Trophoblast cell (in vitro differentiated cells and primary cell): ENCODE measurements at regions not wholly inside any gene's neighbourhood (a gene's known extent, or its start where the extent isn't known, plus 50 kb on each side); places are given as distances from the start of the nearest gene placed in this dataset.
A peak's percentile ranks its signal among the peaks of the same experiment; 100 is the strongest.

Experiments
- DNase-seq, 2 donors: peaks; one replicate each; pipeline ENCODE4 v3.0.0-alpha.2; 2016
- H2AFZ ChIP-seq: 2 replicates; pipeline ENCODE4 v1.6.1; 2013; ENCODE audit warnings: low read length, moderate library complexity, mild to moderate bottlenecking; ENCODE audit not compliant: insufficient read depth, poor library complexity
- H2AK5ac ChIP-seq: 2 replicates; pipeline ENCODE4 v1.6.1; 2013; ENCODE audit warnings: mild to moderate bottlenecking, low read length
- H2BK120ac ChIP-seq: 2 replicates; pipeline ENCODE4 v1.6.1; 2013; ENCODE audit warnings: low read length, mild to moderate bottlenecking, moderate library complexity; ENCODE audit not compliant: insufficient read depth, poor library complexity
- H2BK12ac ChIP-seq: 2 replicates; pipeline ENCODE4 v1.6.1; 2013; ENCODE audit warnings: mild to moderate bottlenecking, low read length, moderate library complexity
- H2BK5ac ChIP-seq: 2 replicates; pipeline ENCODE4 v1.6.1; 2013; ENCODE audit warnings: low read length, low read depth, moderate library complexity, mild to moderate bottlenecking; ENCODE audit not compliant: poor library complexity
- H3K14ac ChIP-seq: 2 replicates; pipeline ENCODE4 v1.6.1; 2013; ENCODE audit warnings: mild to moderate bottlenecking, low read length
- H3K18ac ChIP-seq: 2 replicates; pipeline ENCODE4 v1.6.1; 2013; ENCODE audit warnings: mild to moderate bottlenecking, low read length
- H3K23ac ChIP-seq: 2 replicates; pipeline ENCODE4 v1.6.1; 2013; ENCODE audit warnings: low read length
- H3K27ac ChIP-seq: 2 replicates; pipeline ENCODE4 v1.5.1; 2013; ENCODE audit warnings: low read depth, mild to moderate bottlenecking, inconsistent platforms, low read length, moderate library complexity
- H3K27me3 ChIP-seq: 2 replicates; pipeline ENCODE4 v1.6.1; 2013; ENCODE audit warnings: inconsistent platforms, mild to moderate bottlenecking, low read length, moderate library complexity; ENCODE audit not compliant: insufficient read depth
- H3K36me3 ChIP-seq, 2 experiments: 1 replicate in 1 of 2; 2 replicates in 1 of 2; pipeline ENCODE4 v1.6.1; 2013; ENCODE audit warnings: low read length in 2 of 2, mild to moderate bottlenecking in 2 of 2, moderate library complexity in 1 of 2; ENCODE audit not compliant: insufficient read depth in 2 of 2, control insufficient read depth in 1 of 2
- H3K4ac ChIP-seq: 2 replicates; pipeline ENCODE4 v1.6.1; 2013; ENCODE audit warnings: low read depth, mild to moderate bottlenecking, low read length, moderate library complexity
- H3K4me1 ChIP-seq, 2 experiments: 1 replicate in 1 of 2; 2 replicates in 1 of 2; pipeline ENCODE4 v1.6.1; 2013; ENCODE audit warnings: low read length in 2 of 2, mild to moderate bottlenecking in 2 of 2, moderate library complexity in 1 of 2; ENCODE audit not compliant: insufficient read depth in 2 of 2, control insufficient read depth in 1 of 2
- H3K4me2 ChIP-seq: 2 replicates; pipeline ENCODE4 v1.6.1; 2013; ENCODE audit warnings: inconsistent platforms, mild to moderate bottlenecking, low read length, moderate library complexity
- H3K4me3 ChIP-seq: 2 replicates; pipeline ENCODE4 v1.5.1; 2013; ENCODE audit warnings: mild to moderate bottlenecking, low read depth, low read length, inconsistent platforms
- H3K79me1 ChIP-seq: one replicate; pipeline ENCODE4 v1.6.1; 2013; ENCODE audit warnings: low read length
- H3K79me2 ChIP-seq: 2 replicates; pipeline ENCODE4 v1.6.1; 2013; ENCODE audit warnings: low read length, mild to moderate bottlenecking; ENCODE audit not compliant: control insufficient read depth, insufficient read depth, poor library complexity
- H3K9ac ChIP-seq: 2 replicates; pipeline ENCODE4 v1.6.1; 2013; ENCODE audit warnings: mild to moderate bottlenecking, low read length
- H3K9me3 ChIP-seq: 2 replicates; pipeline ENCODE4 v1.6.1; 2013; ENCODE audit warnings: low read depth, mild to moderate bottlenecking, control low read depth, inconsistent platforms, low read length; ENCODE audit not compliant: insufficient read depth
- H4K12ac ChIP-seq: 2 replicates; pipeline ENCODE4 v1.6.1; 2013; ENCODE audit warnings: low read depth, mild to moderate bottlenecking, low read length, moderate library complexity
- H4K8ac ChIP-seq: 2 replicates; pipeline ENCODE4 v1.6.1; 2013; ENCODE audit warnings: low read depth, mild to moderate bottlenecking, low read length, moderate library complexity
- H4K91ac ChIP-seq: one replicate; pipeline ENCODE4 v1.6.1; 2013; ENCODE audit warnings: low read depth, mild to moderate bottlenecking, low read length, moderate library complexity
- WGBS: extraction: QIAGEN DNeasy Blood & Tissue Kit; methylation state at CpG from one replicate; pipeline ENCODE4 v1.1.7; 2013; ENCODE audit warnings: missing lambda C conversion rate; ENCODE audit not compliant: insufficient read length, insufficient coverage; ENCODE audit errors: extremely low coverage; 5-methylcytosine and 5-hydroxymethylcytosine counted together

DNA sequence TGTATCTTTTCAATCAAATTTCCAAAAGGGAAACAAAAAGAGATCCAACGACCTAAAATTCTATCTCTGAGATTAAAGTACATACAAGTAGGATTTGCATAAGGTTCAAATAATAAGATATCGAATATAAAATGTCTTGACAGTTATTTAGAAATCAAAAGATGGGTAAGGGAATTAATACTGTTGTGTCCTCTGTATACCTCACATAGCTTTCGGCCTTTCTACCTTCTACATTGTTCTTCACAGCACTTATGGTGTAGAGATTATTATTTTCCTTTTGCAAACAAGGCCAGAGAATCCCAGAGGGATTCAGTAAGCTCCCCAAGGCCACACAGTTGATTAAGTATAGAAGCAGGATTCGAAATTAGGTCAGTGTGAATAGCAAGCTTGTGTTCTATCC, 403.6 kb downstream of the SPRY2 start:
- Histone ChIP-seq H2AK5ac (no peak overlapping the region), H2BK12ac (no peak overlapping the region), H4K8ac (no peak overlapping the region), H3K9me3 (no peaks in the 10 kb centered on the region), H2BK120ac (no peak overlapping the region), H4K12ac (no peak overlapping the region), H3K4me1 (peaks cover 3 to 15% of the 10 kb centered on the region in 2 experiments), H3K4ac (no peak overlapping the region), H3K14ac (no peak overlapping the region), H3K79me2 (no peaks in the 10 kb centered on the region), H2BK5ac (no peak overlapping the region), H3K36me3 (no peaks in the 10 kb centered on the region), H3K4me3 (no peak overlapping the region), H3K4me2 (no peak overlapping the region), H4K91ac (no peak overlapping the region), H3K18ac (no peak overlapping the region), H3K23ac (no peak overlapping the region), H3K27me3 (no peaks in the 10 kb centered on the region), H3K27ac (peak overlapping the region; percentile 63), H3K79me1 (peaks cover 10% of the 10 kb centered on the region), H3K9ac (no peak overlapping the region), H2AFZ (no peak overlapping the region)
- no CpG with 5 or more reads among the region's 4 CpGs for WGBS
- no peak for DNase-seq

DNA sequence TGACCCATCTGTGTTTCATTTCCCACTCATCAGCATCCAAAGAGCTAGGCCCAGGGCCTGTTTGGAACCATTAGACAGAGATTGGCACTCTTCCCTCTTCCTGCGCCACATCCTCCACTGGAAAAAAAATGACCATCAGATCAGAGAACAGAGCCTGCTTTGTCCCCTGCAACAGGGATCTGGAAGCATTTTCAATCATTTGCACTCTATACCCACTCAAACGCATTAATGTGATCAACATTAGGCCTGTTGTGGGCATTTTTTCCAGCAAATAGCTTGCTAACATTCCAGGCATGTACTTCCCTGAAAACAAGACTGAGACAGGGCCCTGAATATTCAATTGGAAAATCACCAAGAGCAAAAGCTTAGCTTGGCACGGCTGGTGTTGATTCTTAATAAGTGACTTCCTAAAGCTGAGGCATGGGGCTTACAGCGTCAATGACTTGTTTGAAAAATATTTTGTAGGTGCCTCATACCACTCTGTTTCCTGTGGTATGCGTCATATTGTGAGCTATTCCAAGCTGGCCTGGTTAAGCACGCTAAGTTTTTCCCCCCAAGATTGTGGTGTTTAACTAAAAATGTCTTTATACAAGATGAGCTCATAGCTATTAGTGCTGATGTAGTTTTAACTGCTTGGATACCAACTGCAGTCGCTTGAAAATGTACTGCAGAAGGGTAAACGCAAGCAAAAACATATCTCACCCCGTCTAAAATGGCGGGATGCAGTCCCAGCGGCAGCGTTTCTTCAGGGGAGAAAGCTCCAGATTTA, 404.4 kb downstream of the SPRY2 start:
- H3K4ac ChIP-seq: no peak overlapping the region
- no peak overlapping the region for H2AK5ac ChIP-seq
- H3K79me1 ChIP-seq: peaks cover 10% of the 10 kb centered on the region
- no peaks in the 10 kb centered on the region for H3K36me3 ChIP-seq
- WGBS: no CpG with 5 or more reads among the region's 12 CpGs
- H3K4me3 ChIP-seq: no peak overlapping the region
- H3K27ac ChIP-seq: peak overlapping the region; percentile 58
- no peak overlapping the region for H4K12ac ChIP-seq
- H3K14ac ChIP-seq: peak overlapping the region; percentile 17
- H2BK120ac ChIP-seq: no peak overlapping the region
- no peaks in the 10 kb centered on the region for H3K9me3 ChIP-seq
- H3K4me2 ChIP-seq: no peak overlapping the region
- H3K9ac ChIP-seq: no peak overlapping the region
- peak; percentile 2 to 60 for DNase-seq
- H2AFZ ChIP-seq: no peak overlapping the region
- H2BK12ac ChIP-seq: no peak overlapping the region
- H4K8ac ChIP-seq: no peak overlapping the region
- H3K18ac ChIP-seq: no peak overlapping the region
- H4K91ac ChIP-seq: no peak overlapping the region
- no peak overlapping the region for H2BK5ac ChIP-seq
- peaks cover 3 to 15% of the 10 kb centered on the region in 2 experiments for H3K4me1 ChIP-seq
- no peak overlapping the region for H3K23ac ChIP-seq
- no peaks in the 10 kb centered on the region for H3K27me3 ChIP-seq
- no peaks in the 10 kb centered on the region for H3K79me2 ChIP-seq

DNA sequence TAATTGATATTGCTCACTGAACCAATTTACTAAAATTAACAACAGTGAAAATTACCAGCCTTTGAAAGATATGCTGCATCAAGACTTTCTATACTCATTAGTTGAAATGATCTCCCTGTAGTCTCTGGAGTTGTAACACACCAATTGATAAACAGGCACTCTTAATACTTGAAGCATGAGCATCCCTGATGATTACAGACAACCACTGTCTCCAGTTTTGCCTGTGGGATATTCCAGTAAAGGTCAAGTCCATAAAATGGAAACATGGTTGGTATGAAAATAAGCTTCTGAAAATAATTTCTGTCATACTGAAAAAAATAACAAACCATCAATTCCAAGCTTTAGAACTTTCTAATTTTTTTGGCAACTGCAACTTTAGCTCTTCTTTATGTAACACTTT, 405.8 kb downstream of the SPRY2 start:
- no peak overlapping the region for H2AK5ac ChIP-seq
- H4K12ac ChIP-seq: no peak overlapping the region
- H2BK5ac ChIP-seq: no peak overlapping the region
- no peak overlapping the region for H2BK120ac ChIP-seq
- H4K8ac ChIP-seq: no peak overlapping the region
- H3K4ac ChIP-seq: no peak overlapping the region
- peaks cover 10% of the 10 kb centered on the region for H3K79me1 ChIP-seq
- H3K23ac ChIP-seq: no peak overlapping the region
- H3K27me3 ChIP-seq: no peaks in the 10 kb centered on the region
- H3K79me2 ChIP-seq: no peaks in the 10 kb centered on the region
- H3K27ac ChIP-seq: no peak overlapping the region
- no peaks in the 10 kb centered on the region for H3K36me3 ChIP-seq
- peaks cover 3 to 15% of the 10 kb centered on the region in 2 experiments for H3K4me1 ChIP-seq
- H2AFZ ChIP-seq: no peak overlapping the region
- H4K91ac ChIP-seq: no peak overlapping the region
- H3K18ac ChIP-seq: no peak overlapping the region
- no peaks in the 10 kb centered on the region for H3K9me3 ChIP-seq
- H3K4me3 ChIP-seq: no peak overlapping the region
- no peak overlapping the region for H3K14ac ChIP-seq
- no peak overlapping the region for H3K9ac ChIP-seq
- no peak overlapping the region for H3K4me2 ChIP-seq
- H2BK12ac ChIP-seq: no peak overlapping the region
- no peak for DNase-seq

DNA sequence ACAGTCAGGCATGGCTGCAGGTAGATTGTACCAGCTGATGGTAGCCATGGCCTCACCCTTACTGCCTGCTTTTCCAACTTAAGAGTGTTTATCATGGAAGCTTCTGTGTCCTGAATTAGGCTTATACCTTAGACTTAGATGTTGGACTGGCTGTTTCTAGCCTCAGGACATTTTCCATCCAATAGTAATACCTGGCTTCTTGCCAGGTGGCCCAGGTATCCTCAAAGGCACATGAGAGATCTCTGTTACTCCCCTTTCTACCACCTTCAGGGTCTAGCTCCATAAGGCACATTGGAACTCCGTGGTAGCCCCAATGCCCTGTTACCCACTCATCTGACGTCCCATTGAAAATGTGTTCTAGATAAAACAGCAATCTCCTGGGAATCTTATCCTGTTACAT, 407.5 kb downstream of the SPRY2 start:
- DNase-seq: no peak
- WGBS: no CpG with 5 or more reads among the region's 2 CpGs

More for the DNA sequence above, 407.5 kb downstream of the SPRY2 start:
- H3K27me3 ChIP-seq: no peaks in the 10 kb centered on the region
- H3K4me1 ChIP-seq: peaks cover 3 to 15% of the 10 kb centered on the region in 2 experiments
- no peak overlapping the region for H3K4me2 ChIP-seq
- H2AFZ ChIP-seq: no peak overlapping the region
- H3K9ac ChIP-seq: no peak overlapping the region
- H3K9me3 ChIP-seq: no peaks in the 10 kb centered on the region
- no peak overlapping the region for H3K27ac ChIP-seq
- H3K79me2 ChIP-seq: no peaks in the 10 kb centered on the region
- H4K91ac ChIP-seq: no peak overlapping the region
- no peaks in the 10 kb centered on the region for H3K36me3 ChIP-seq
- no peak overlapping the region for H3K4ac ChIP-seq
- no peak overlapping the region for H4K12ac ChIP-seq
- no peak overlapping the region for H3K18ac ChIP-seq
- H3K14ac ChIP-seq: no peak overlapping the region
- H3K79me1 ChIP-seq: peaks cover 8% of the 10 kb centered on the region
- no peak overlapping the region for H2BK12ac ChIP-seq
- no peak overlapping the region for H3K23ac ChIP-seq
- H3K4me3 ChIP-seq: no peak overlapping the region
- H2BK5ac ChIP-seq: no peak overlapping the region
- H2AK5ac ChIP-seq: no peak overlapping the region
- no peak overlapping the region for H4K8ac ChIP-seq
- H2BK120ac ChIP-seq: no peak overlapping the region
